ELF-1 (cell line): ENCODE measurements at regions not wholly inside any gene's neighbourhood (a gene's known extent, or its start where the extent isn't known, plus 50 kb on each side); places are given as distances from the start of the nearest gene placed in this dataset.
"Not testable (repeated sequence)": the region's sequence is repeated elsewhere in the genome, so short reads cannot be mapped to it uniquely, and the experiment has no call there.

Experiments
- DNase-seq: peaks from one replicate; pipeline ENCODE4 v3.0.0-alpha.2; 2016; ENCODE audit warnings: low read depth, low spot score

GRCh38 chr20:52438326-52438963 lies 246.9 kb upstream of the ZFP64 start:
- DNase-seq = peak; percentile 1

- no peak for DNase-seq
Observed at GRCh38 chr20:52434453-52434852, 242.9 kb upstream of the ZFP64 start.

GRCh38 chr20:52434041-52434425 lies 242.5 kb upstream of the ZFP64 start:
- no peak for DNase-seq

- DNase-seq = no peak
Observed at GRCh38 chr20:52433326-52434040, 241.9 kb upstream of the ZFP64 start.

- no peak for DNase-seq
Observed at GRCh38 chr20:52432740-52433139, 241.2 kb upstream of the ZFP64 start.

GRCh38 chr20:52429029-52429428 lies 237.4 kb upstream of the ZFP64 start:
- no peak for DNase-seq

GRCh38 chr20:52427960-52428359 lies 236.4 kb upstream of the ZFP64 start:
- DNase-seq = no peak

GRCh38 chr20:52426856-52427255 lies 235.3 kb upstream of the ZFP64 start:
- DNase-seq = no peak

GRCh38 chr20:52425701-52426100 lies 234.1 kb upstream of the ZFP64 start:
- DNase-seq = no peak

GRCh38 chr20:52425253-52425652 lies 233.7 kb upstream of the ZFP64 start:
- no peak for DNase-seq

- DNase-seq = not testable (repeated sequence)
Observed at GRCh38 chr20:52424357-52424942, 232.9 kb upstream of the ZFP64 start.

GRCh38 chr20:52423536-52424140 lies 232.1 kb upstream of the ZFP64 start:
- not testable (repeated sequence) for DNase-seq

- DNase-seq = no peak
Observed at GRCh38 chr20:52422574-52423336, 231.2 kb upstream of the ZFP64 start.

- DNase-seq = no peak
Observed at GRCh38 chr20:52420805-52421204, 229.2 kb upstream of the ZFP64 start.

- DNase-seq = no peak
Observed at GRCh38 chr20:52419205-52419604, 227.6 kb upstream of the ZFP64 start.

- DNase-seq = no peak
Observed at GRCh38 chr20:52416953-52417352, 225.4 kb upstream of the ZFP64 start.

- DNase-seq = no peak
Observed at GRCh38 chr20:52411611-52412010, 220.0 kb upstream of the ZFP64 start.

- no peak for DNase-seq
Observed at GRCh38 chr20:52410731-52411234, 219.2 kb upstream of the ZFP64 start.

GRCh38 chr20:52410182-52410647 lies 218.6 kb upstream of the ZFP64 start:
- no peak for DNase-seq

GRCh38 chr20:52405986-52406385 lies 214.4 kb upstream of the ZFP64 start:
- no peak for DNase-seq

- no peak for DNase-seq
Observed at GRCh38 chr20:52405417-52405816, 213.8 kb upstream of the ZFP64 start.

GRCh38 chr20:52404671-52405070 lies 213.1 kb upstream of the ZFP64 start:
- no peak for DNase-seq
